DND-41 (cell line): ENCODE measurements at regions not wholly inside any gene's neighbourhood (a gene's known extent, or its start where the extent isn't known, plus 50 kb on each side); places are given as distances from the start of the nearest gene placed in this dataset.

Experiments
- ATAC-seq: fragments of 200-7000 bp; cut with Tn5 transposase; 3 replicates; pipeline ENCODE4 v1.9.1; 2021; ENCODE audit warnings: low read depth; ENCODE audit not compliant: insufficient read depth
- DNase-seq: peaks from one replicate; pipeline ENCODE4 v3.0.0-alpha.2; 2020
- H2AFZ ChIP-seq: 2 replicates; pipeline ENCODE4 v1.6.0; 2012; ENCODE audit warnings: low read depth, low read length
- H3K27ac ChIP-seq: 2 replicates; pipeline ENCODE4 v1.5.1; 2012; ENCODE audit warnings: low read length, inconsistent platforms
- H3K27me3 ChIP-seq: fragments of 200-600 bp; sonication (generic); 2 replicates; pipeline ENCODE4 v1.6.0; 2012; ENCODE audit warnings: low read length, mild to moderate bottlenecking, inconsistent platforms; ENCODE audit not compliant: insufficient read depth, poor library complexity
- H3K36me3 ChIP-seq: 2 replicates; pipeline ENCODE4 v1.5.1; 2012; ENCODE audit warnings: low read length, inconsistent platforms; ENCODE audit not compliant: insufficient read depth
- H3K4me1 ChIP-seq: 2 replicates; pipeline ENCODE4 v1.5.1; 2012; ENCODE audit warnings: mild to moderate bottlenecking, low read length; ENCODE audit not compliant: insufficient read depth
- H3K4me2 ChIP-seq: 2 replicates; pipeline ENCODE4 v1.6.0; 2012; ENCODE audit warnings: mild to moderate bottlenecking, moderate library complexity, low read length, inconsistent platforms; ENCODE audit not compliant: insufficient read depth
- H3K4me3 ChIP-seq, 2 experiments: fragments of 200-600 bp in 1 of 2; shearing (Covaris generic) in 1 of 2; 2 replicates each; pipeline ENCODE4 v1.5.1; 2012 to 2016; ENCODE audit warnings: inconsistent platforms in 2 of 2, low read length in 2 of 2, mild to moderate bottlenecking in 2 of 2, low read depth in 1 of 2, moderate library complexity in 1 of 2
- H3K79me2 ChIP-seq: 2 replicates; pipeline ENCODE4 v1.6.0; 2012; ENCODE audit warnings: low read length, inconsistent platforms; ENCODE audit not compliant: insufficient read depth
- H3K9ac ChIP-seq: 2 replicates; pipeline ENCODE4 v1.6.0; 2012; ENCODE audit warnings: low read depth, mild to moderate bottlenecking, inconsistent platforms, low read length, moderate library complexity
- H3K9me3 ChIP-seq: 2 replicates; pipeline ENCODE4 v1.5.1; 2012; ENCODE audit warnings: low read length, moderate library complexity, mild to moderate bottlenecking, inconsistent platforms; ENCODE audit not compliant: insufficient read depth, severe bottlenecking
- H4K20me1 ChIP-seq: 2 replicates; pipeline ENCODE4 v1.6.0; 2012; ENCODE audit warnings: low read length; ENCODE audit not compliant: insufficient read depth
- EZH2 ChIP-seq: IDR thresholded peaks from 3 replicates; pipeline ENCODE4 v1.6.1; 2012; ENCODE audit warnings: borderline replicate concordance, low read depth, mild to moderate bottlenecking, moderate library complexity, low read length, inconsistent platforms; ENCODE audit not compliant: severe bottlenecking
- TF ChIP-seq, protein P1 (sequence below): IDR thresholded peaks from 2 replicates; pipeline ENCODE4 v1.5.1; 2012; ENCODE audit warnings: borderline replicate concordance, low read length, moderate library complexity, mild to moderate bottlenecking; ENCODE audit not compliant: poor library complexity, severe bottlenecking; ENCODE audit errors: extremely low read depth

GRCh38 chr14:34231626-34232025 lies 230.4 kb downstream of the SPTSSA start:
- Histone ChIP-seq H3K4me3 (no peak overlapping the region), H4K20me1 (no peaks in the 10 kb centered on the region), H3K79me2 (no peaks in the 10 kb centered on the region), H3K27ac (no peak overlapping the region), H3K27me3 (no peaks in the 10 kb centered on the region), H3K9ac (no peak overlapping the region), H2AFZ (no peak overlapping the region), H3K4me1 (0 out of 2 replicates have a peak, but pooled peaks cover 2% of the 10 kb centered on the region), H3K36me3 (no peaks in the 10 kb centered on the region), H3K4me2 (no peak overlapping the region), H3K9me3 (no peaks in the 10 kb centered on the region)
- TF ChIP-seq, protein P1, sequence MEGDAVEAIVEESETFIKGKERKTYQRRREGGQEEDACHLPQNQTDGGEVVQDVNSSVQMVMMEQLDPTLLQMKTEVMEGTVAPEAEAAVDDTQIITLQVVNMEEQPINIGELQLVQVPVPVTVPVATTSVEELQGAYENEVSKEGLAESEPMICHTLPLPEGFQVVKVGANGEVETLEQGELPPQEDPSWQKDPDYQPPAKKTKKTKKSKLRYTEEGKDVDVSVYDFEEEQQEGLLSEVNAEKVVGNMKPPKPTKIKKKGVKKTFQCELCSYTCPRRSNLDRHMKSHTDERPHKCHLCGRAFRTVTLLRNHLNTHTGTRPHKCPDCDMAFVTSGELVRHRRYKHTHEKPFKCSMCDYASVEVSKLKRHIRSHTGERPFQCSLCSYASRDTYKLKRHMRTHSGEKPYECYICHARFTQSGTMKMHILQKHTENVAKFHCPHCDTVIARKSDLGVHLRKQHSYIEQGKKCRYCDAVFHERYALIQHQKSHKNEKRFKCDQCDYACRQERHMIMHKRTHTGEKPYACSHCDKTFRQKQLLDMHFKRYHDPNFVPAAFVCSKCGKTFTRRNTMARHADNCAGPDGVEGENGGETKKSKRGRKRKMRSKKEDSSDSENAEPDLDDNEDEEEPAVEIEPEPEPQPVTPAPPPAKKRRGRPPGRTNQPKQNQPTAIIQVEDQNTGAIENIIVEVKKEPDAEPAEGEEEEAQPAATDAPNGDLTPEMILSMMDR: no peak
- TF ChIP-seq EZH2: no peak
- ATAC-seq (no peak), DNase-seq (no peak)

GRCh38 chr14:34229140-34229539 lies 232.9 kb downstream of the SPTSSA start:
- no peak for ATAC-seq
- no peaks in the 10 kb centered on the region for H4K20me1 ChIP-seq
- TF ChIP-seq, protein P1: no peak
- TF ChIP-seq EZH2: no peak

GRCh38 chr14:34228650-34228976 lies 233.4 kb downstream of the SPTSSA start:
- Histone ChIP-seq H3K79me2 (no peaks in the 10 kb centered on the region), H3K27me3 (no peaks in the 10 kb centered on the region), H3K27ac (no peak overlapping the region), H3K9ac (no peak overlapping the region), H3K36me3 (no peaks in the 10 kb centered on the region), H3K4me3 (no peak overlapping the region), H4K20me1 (no peaks in the 10 kb centered on the region), H3K4me1 (0 out of 2 replicates have a peak, but pooled peaks cover 2% of the 10 kb centered on the region), H3K4me2 (no peak overlapping the region), H2AFZ (no peak overlapping the region), H3K9me3 (no peaks in the 10 kb centered on the region)
- ATAC-seq (no peak), DNase-seq (no peak)
- no peak for TF ChIP-seq EZH2
- TF ChIP-seq, protein P1: no peak

More at GRCh38 chr14:34229140-34229539, 232.9 kb downstream of the SPTSSA start:
- no peaks in the 10 kb centered on the region for H3K9me3 ChIP-seq
- no peaks in the 10 kb centered on the region for H3K27me3 ChIP-seq
- DNase-seq: no peak
- H3K4me2 ChIP-seq: no peak overlapping the region
- H3K9ac ChIP-seq: no peak overlapping the region
- 0 out of 2 replicates have a peak, but pooled peaks cover 2% of the 10 kb centered on the region for H3K4me1 ChIP-seq
- H3K36me3 ChIP-seq: no peaks in the 10 kb centered on the region
- H3K79me2 ChIP-seq: no peaks in the 10 kb centered on the region
- H3K4me3 ChIP-seq: no peak overlapping the region
- H2AFZ ChIP-seq: no peak overlapping the region
- H3K27ac ChIP-seq: no peak overlapping the region
